Neural cell (in vitro differentiated cells): ENCODE measurements at regions not wholly inside any gene's neighbourhood (a gene's known extent, or its start where the extent isn't known, plus 50 kb on each side); places are given as distances from the start of the nearest gene placed in this dataset.

ENCODE experiments used
- H2AFZ ChIP-seq: fragments of 200-600, 300-800 bp; sonication (generic), shearing (Covaris generic); 2 replicates; pipeline ENCODE4 v1.6.0; 2014; ENCODE audit warnings: low read depth, mild to moderate bottlenecking, antibody characterized with exemption, low read length, moderate library complexity
- H3F3A ChIP-seq: fragments of 200-600 bp; shearing (Covaris generic); 2 replicates; pipeline ENCODE4 v1.6.1; 2016; ENCODE audit warnings: mild to moderate bottlenecking, moderate library complexity, mixed read lengths, antibody characterized with exemption, low read length; ENCODE audit not compliant: insufficient read depth, poor library complexity, severe bottlenecking
- H3K27ac ChIP-seq: fragments of 200-600, 300-800 bp; sonication (generic), shearing (Covaris generic); 2 replicates; pipeline ENCODE4 v1.5.1; 2014; ENCODE audit warnings: mild to moderate bottlenecking, low read length, moderate library complexity
- H3K27me3 ChIP-seq: fragments of 300-800, 200-600 bp; sonication (generic), shearing (Covaris generic); 2 replicates; pipeline ENCODE4 v1.6.0; 2014; ENCODE audit warnings: mild to moderate bottlenecking, low read depth, low read length, moderate library complexity; ENCODE audit not compliant: insufficient read depth
- H3K36me3 ChIP-seq: fragments of 300-800, 200-600 bp; sonication (generic), shearing (Covaris generic); 2 replicates; pipeline ENCODE4 v1.5.1; 2014; ENCODE audit warnings: mild to moderate bottlenecking, antibody characterized with exemption, low read length, moderate library complexity; ENCODE audit not compliant: insufficient read depth
- H3K4me2 ChIP-seq: fragments of 300-800, 200-600 bp; sonication (generic), shearing (Covaris generic); 2 replicates; pipeline ENCODE4 v1.6.0; 2014; ENCODE audit warnings: mild to moderate bottlenecking, low read length
- H3K4me3 ChIP-seq: fragments of 300-800, 200-600 bp; sonication (generic), shearing (Covaris generic); 2 replicates; pipeline ENCODE4 v1.5.1; 2014; ENCODE audit warnings: mild to moderate bottlenecking, low read length, moderate library complexity
- H3K79me2 ChIP-seq: fragments of 200-600 bp; shearing (Covaris generic); replicated peaks from 2 replicates; pipeline ENCODE4 v1.6.0; 2014; ENCODE audit warnings: mild to moderate bottlenecking, low read length, moderate library complexity; ENCODE audit not compliant: insufficient read depth
- H3K9ac ChIP-seq: fragments of 300-800, 200-600 bp; sonication (generic), shearing (Covaris generic); 2 replicates; pipeline ENCODE4 v1.6.1; 2016; ENCODE audit warnings: mild to moderate bottlenecking, low read length, mixed read lengths
- H3K9me2 ChIP-seq: fragments of 200-600 bp; shearing (Covaris generic); 2 replicates; pipeline ENCODE4 v1.6.1; 2016; ENCODE audit warnings: mild to moderate bottlenecking, low read length, mixed read lengths; ENCODE audit not compliant: insufficient read depth
- H3K9me3 ChIP-seq: fragments of 200-600, 300-800 bp; sonication (generic), shearing (Covaris generic); 2 replicates; pipeline ENCODE4 v1.6.1; 2016; ENCODE audit warnings: mild to moderate bottlenecking, mixed run types, low read length, moderate library complexity, mixed read lengths
- H4K20me1 ChIP-seq: fragments of 200-600 bp; shearing (Covaris generic); 2 replicates; pipeline ENCODE4 v1.6.1; 2016; ENCODE audit warnings: mild to moderate bottlenecking, mixed run types; ENCODE audit not compliant: insufficient read depth
- CTCF ChIP-seq: fragments of 450-650 bp; IDR thresholded peaks from 2 replicates; pipeline ENCODE4 v1.5.1; 2014; ENCODE audit warnings: antibody characterized with exemption, mild to moderate bottlenecking, moderate library complexity; ENCODE audit not compliant: poor library complexity, severe bottlenecking
- EP300 ChIP-seq: fragments of 450-650 bp; conservative IDR thresholded peaks from 2 replicates; pipeline ENCODE4 v1.6.1; 2014; ENCODE audit warnings: antibody characterized with exemption, mild to moderate bottlenecking, moderate library complexity; ENCODE audit not compliant: poor library complexity, severe bottlenecking
- EZH2 ChIP-seq: fragments of 200-600, 300-800 bp; shearing (Covaris generic), sonication (generic); IDR thresholded peaks from 2 replicates; pipeline ENCODE4 v1.6.1; 2014; ENCODE audit warnings: antibody characterized with exemption, low read length, borderline replicate concordance, mild to moderate bottlenecking; ENCODE audit not compliant: insufficient read depth, poor library complexity, severe bottlenecking
- MXI1 ChIP-seq: fragments of 450-650 bp; conservative IDR thresholded peaks from 2 replicates; pipeline ENCODE4 v1.6.1; 2014; ENCODE audit warnings: antibody characterized with exemption, mild to moderate bottlenecking; ENCODE audit not compliant: poor library complexity, severe bottlenecking
- POLR2AphosphoS5 ChIP-seq: IDR thresholded peaks from 2 replicates; pipeline ENCODE4 v1.6.1; 2012
- RAD21 ChIP-seq: fragments of 450-650 bp; conservative IDR thresholded peaks from 2 replicates; pipeline ENCODE4 v1.6.1; 2014; ENCODE audit warnings: antibody characterized with exemption, mild to moderate bottlenecking, moderate library complexity
- REST ChIP-seq: IDR thresholded peaks from 2 replicates; pipeline ENCODE4 v1.6.1; 2012; ENCODE audit warnings: borderline replicate concordance
- SMC3 ChIP-seq: fragments of 450-650 bp; conservative IDR thresholded peaks from 2 replicates; pipeline ENCODE4 v1.6.1; 2014; ENCODE audit warnings: antibody characterized with exemption, mild to moderate bottlenecking, moderate library complexity; ENCODE audit not compliant: poor library complexity
- TAF1 ChIP-seq: IDR thresholded peaks from 2 replicates; pipeline ENCODE4 v1.6.1; 2012; ENCODE audit warnings: low read depth

- H3K27ac ChIP-seq: no peak overlapping the region
- H3F3A ChIP-seq: no peaks in the 10 kb centered on the region
- TF ChIP-seq RAD21 (no peak), TAF1 (no peak), EZH2 (no peak), MXI1 (no peak), POLR2AphosphoS5 (no peak), REST (no peak), CTCF (no peak), EP300 (no peak), SMC3 (no peak)
- no peaks in the 10 kb centered on the region for H4K20me1 ChIP-seq
- H3K79me2 ChIP-seq: no peaks in the 10 kb centered on the region
- no peaks in the 10 kb centered on the region for H3K9me3 ChIP-seq
- H3K4me3 ChIP-seq: no peak overlapping the region
- no peak overlapping the region for H3K9ac ChIP-seq
- H3K36me3 ChIP-seq: no peaks in the 10 kb centered on the region
- H3K27me3 ChIP-seq: no peaks in the 10 kb centered on the region
- no peak overlapping the region for H2AFZ ChIP-seq
- H3K4me2 ChIP-seq: no peak overlapping the region
- H3K9me2 ChIP-seq: no peaks in the 10 kb centered on the region
Measured at GRCh38 chr2:205877496-205877895, 195.2 kb downstream of the NRP2 start.

GRCh38 chr2:205876127-205876526 lies 193.8 kb downstream of the NRP2 start:
- no peaks in the 10 kb centered on the region for H3K79me2 ChIP-seq
- H3K4me3 ChIP-seq: no peak overlapping the region
- TF ChIP-seq SMC3 (no peak), MXI1 (no peak), RAD21 (no peak), CTCF (no peak), REST (no peak), EZH2 (no peak), EP300 (no peak), TAF1 (no peak), POLR2AphosphoS5 (no peak)
- H3K27me3 ChIP-seq: no peaks in the 10 kb centered on the region
- no peak overlapping the region for H3K27ac ChIP-seq
- H4K20me1 ChIP-seq: no peaks in the 10 kb centered on the region
- no peak overlapping the region for H3K4me2 ChIP-seq
- H3K9ac ChIP-seq: no peak overlapping the region
- no peak overlapping the region for H2AFZ ChIP-seq
- no peaks in the 10 kb centered on the region for H3K36me3 ChIP-seq
- H3K9me2 ChIP-seq: no peaks in the 10 kb centered on the region
- no peaks in the 10 kb centered on the region for H3K9me3 ChIP-seq
- H3F3A ChIP-seq: no peaks in the 10 kb centered on the region
